NT2/D1 (cell line): ENCODE measurements at regions not wholly inside any gene's neighbourhood (a gene's known extent, or its start where the extent isn't known, plus 50 kb on each side); places are given as distances from the start of the nearest gene placed in this dataset.

ENCODE experiments used
- SUZ12 ChIP-seq: IDR thresholded peaks from 2 replicates; pipeline ENCODE4 v1.6.1; 2011; ENCODE audit not compliant: insufficient read length, insufficient read depth; ENCODE audit errors: extremely low read depth
- YY1 ChIP-seq: IDR thresholded peaks from 2 replicates; pipeline ENCODE4 v1.6.1; 2011; ENCODE audit not compliant: insufficient read length, insufficient read depth
- ZNF274 ChIP-seq: IDR thresholded peaks from 2 replicates; pipeline ENCODE4 v1.6.1; 2011; ENCODE audit warnings: mild to moderate bottlenecking, low read depth, low read length

DNA sequence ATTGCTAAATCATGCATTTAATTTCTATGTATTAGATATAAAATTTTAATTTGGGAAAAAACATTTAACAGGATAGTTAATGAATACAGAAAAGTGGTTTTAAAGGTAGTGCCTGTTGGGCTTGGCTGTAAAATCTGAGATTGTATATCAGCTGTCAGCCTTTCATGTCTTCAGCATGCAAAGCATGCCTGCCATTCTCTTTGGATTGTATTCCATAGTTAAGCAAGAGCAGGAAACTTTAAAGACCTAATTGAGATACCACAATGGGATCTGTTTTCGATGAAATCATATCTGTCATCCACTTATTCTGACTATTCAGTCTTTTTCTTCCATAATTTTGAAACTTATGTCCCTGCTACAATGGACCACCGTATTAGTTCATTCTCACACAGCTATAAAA is 451.0 kb upstream of the DDI1 start:
- TF ChIP-seq ZNF274 (no peak), YY1 (no peak), SUZ12 (no peak)
